B cell (primary cell): ENCODE measurements at regions not wholly inside any gene's neighbourhood (a gene's known extent, or its start where the extent isn't known, plus 50 kb on each side); places are given as distances from the start of the nearest gene placed in this dataset.

Experiments used
- ATAC-seq: fragments of 200-7000 bp; cut with Tn5 transposase; one replicate; pipeline ENCODE4 v1.10.0; 2021; ENCODE audit warnings: low read depth, mild to moderate bottlenecking, moderate number of reproducible peaks, moderate library complexity
- CTCF ChIA-PET: fragments of 350-600 bp; sonication (Branson Sonifier 250); formaldehyde crosslinking; loops from one replicate; lab custom pipeline; 2021; ENCODE audit warnings: antibody characterized with exemption, inconsistent platforms; lab: Charles Lee
- POLR2A ChIA-PET: fragments of 350-600 bp; sonication (Branson Sonifier 250); formaldehyde crosslinking; loops from one replicate; lab custom pipeline; 2021; ENCODE audit warnings: antibody characterized with exemption; lab: Charles Lee
- DNase-seq: peaks from one replicate; pipeline ENCODE4 v3.0.0; 2013
- H2AFZ ChIP-seq: 2 replicates; pipeline ENCODE4 v1.6.1; 2012; ENCODE audit warnings: mild to moderate bottlenecking, low read depth, low read length; ENCODE audit not compliant: insufficient read depth, poor library complexity, severe bottlenecking
- H3K27ac ChIP-seq, 2 donors: 1 replicate in 1 of 2; 2 replicates in 1 of 2; pipeline ENCODE4 v1.5.1; 2012 to 2013; ENCODE audit warnings: low read length in 2 of 2, mild to moderate bottlenecking in 2 of 2, moderate library complexity in 1 of 2
- H3K27me3 ChIP-seq, 4 experiments: fragments of 200-600 bp in 1 of 4; sonication (generic) in 1 of 4; replicated peaks in 1 of 4; 1 replicate in 2 of 4; 2 replicates in 2 of 4; pipeline versions ENCODE4 v1.6.1 to v1.7.0; 2013 to 2016; ENCODE audit warnings: low read length in 3 of 4, mild to moderate bottlenecking in 2 of 4, mixed read lengths in 1 of 4, moderate library complexity in 1 of 4; ENCODE audit not compliant: insufficient read depth in 4 of 4, control insufficient read depth in 3 of 4; ENCODE audit errors: control extremely low read depth in 1 of 4
- H3K36me3 ChIP-seq, 2 experiments: replicated peaks in 1 of 2; 1 replicate in 1 of 2; 2 replicates in 1 of 2; pipeline versions ENCODE4 v1.6.1 to v1.7.1; 2013; ENCODE audit warnings: low read length in 1 of 2; ENCODE audit not compliant: insufficient read depth in 2 of 2, control insufficient read depth in 1 of 2; ENCODE audit errors: control extremely low read depth in 1 of 2, extremely low read depth in 1 of 2
- H3K4me1 ChIP-seq, 2 donors: fragments of 200-600 bp in 1 of 2; sonication (generic) in 1 of 2; 1 replicate in 1 of 2; 2 replicates in 1 of 2; pipeline versions ENCODE4 v1.5.1 to v1.6.1; 2013 to 2017; ENCODE audit warnings: low read length in 2 of 2; ENCODE audit not compliant: control insufficient read depth in 2 of 2, insufficient read depth in 2 of 2
- H3K4me2 ChIP-seq: replicated peaks from 2 replicates; pipeline ENCODE3; 2012; ENCODE audit warnings: mild to moderate bottlenecking, low read depth, low read length; ENCODE audit not compliant: poor library complexity, severe bottlenecking
- H3K4me3 ChIP-seq, 5 experiments: fragments of 200-600 bp in 1 of 5; sonication (generic) in 1 of 5; 1 replicate in 3 of 5; 2 replicates in 2 of 5; pipeline versions ENCODE4 v1.5.1 to v1.7.0; 2011 to 2016; ENCODE audit warnings: low read length in 4 of 5, mild to moderate bottlenecking in 4 of 5, low read depth in 2 of 5, control low read depth in 1 of 5, moderate library complexity in 1 of 5; ENCODE audit not compliant: insufficient read depth in 1 of 5; ENCODE audit errors: control extremely low read depth in 1 of 5, extremely low read depth in 1 of 5
- H3K79me2 ChIP-seq: fragments of 200-600 bp; sonication (generic); one replicate; pipeline ENCODE4 v1.6.0; 2016; ENCODE audit warnings: low read length; ENCODE audit not compliant: control insufficient read depth, insufficient read depth
- H3K9ac ChIP-seq: fragments of 200-600 bp; sonication (generic); 2 replicates; pipeline ENCODE4 v1.6.1; 2017; ENCODE audit warnings: mild to moderate bottlenecking, low read length, moderate library complexity
- H3K9me3 ChIP-seq, 3 donors: one replicate each; pipeline versions ENCODE4 v1.6.1 to v1.7.1; 2013; ENCODE audit warnings: low read length in 2 of 3; ENCODE audit not compliant: control insufficient read depth in 2 of 3, insufficient read depth in 1 of 3; ENCODE audit errors: control extremely low read depth in 1 of 3
- H4K20me1 ChIP-seq: 2 replicates; pipeline ENCODE4 v1.6.0; 2012; ENCODE audit warnings: mild to moderate bottlenecking, low read length; ENCODE audit not compliant: insufficient read depth, control insufficient read depth, poor library complexity, severe bottlenecking
- H3K27ac Mint-ChIP-seq: one replicate; pipeline ENCODE4 v1.8.0; 2021; ENCODE audit warnings: mixed read lengths
- H3K27me3 Mint-ChIP-seq: one replicate; pipeline ENCODE4 v1.8.0; 2021; ENCODE audit warnings: mixed read lengths
- H3K4me1 Mint-ChIP-seq: one replicate; pipeline ENCODE4 v1.8.0; 2021; ENCODE audit warnings: mixed read lengths
- H3K4me3 Mint-ChIP-seq: one replicate; pipeline ENCODE4 v1.8.0; 2021; ENCODE audit warnings: mixed read lengths
- H3K9me3 Mint-ChIP-seq: one replicate; pipeline ENCODE4 v1.8.0; 2022; ENCODE audit warnings: mixed read lengths; ENCODE audit not compliant: insufficient read depth
- EZH2 ChIP-seq: IDR thresholded peaks from 2 replicates; pipeline ENCODE4 v1.6.1; 2012; ENCODE audit warnings: borderline replicate concordance, low read depth, mild to moderate bottlenecking, moderate library complexity, low read length; ENCODE audit not compliant: insufficient read depth, poor library complexity, severe bottlenecking
- WGBS: methylation state at CpG from one replicate; pipeline ENCODE4 v1.1.5; 2013; ENCODE audit warnings: missing lambda C conversion rate; ENCODE audit not compliant: insufficient coverage; 5-methylcytosine and 5-hydroxymethylcytosine counted together
- intact Hi-C: fragments of 100-400 bp; cut with micrococcal nuclease; formaldehyde crosslinking; loops from one replicate; pipeline ENCODE4 v1.10.0; 2022
- TF ChIP-seq, protein P1 (sequence below): fragments of 200-600 bp; IDR thresholded peaks from one replicate; pipeline ENCODE4 v1.8.0; 2022; ENCODE audit warnings: antibody characterized with exemption, mild to moderate bottlenecking

GRCh38 chr20:39136798-39137197 lies 174.7 kb downstream of the DHX35 start:
- Histone ChIP-seq H4K20me1 (no peaks in the 10 kb centered on the region), H3K9me3 (no peaks in the 10 kb centered on the region), H3K9ac (no peak overlapping the region), H3K4me3 (no peak overlapping the region), H3K79me2 (no peaks in the 10 kb centered on the region), H3K36me3 (no peaks in the 10 kb centered on the region), H3K4me1 (no peaks in the 10 kb centered on the region), H3K27me3 (peaks cover 0 to 4% (median 0%) of the 10 kb centered on the region in 4 experiments), H3K4me2 (no peak overlapping the region), H2AFZ (no peak overlapping the region), H3K27ac (no peak overlapping the region)
- H3K4me1 Mint-ChIP-seq: no peaks in the 10 kb centered on the region
- ChIA-PET POLR2A (no interaction called here), CTCF (no interaction called here)
- DNase-seq (no peak), ATAC-seq (no peak)
- no peaks in the 10 kb centered on the region for H3K9me3 Mint-ChIP-seq
- no peak overlapping the region for H3K27ac Mint-ChIP-seq
- intact Hi-C loops: no loop called here
- TF ChIP-seq EZH2: no peak
- TF ChIP-seq, protein P1, sequence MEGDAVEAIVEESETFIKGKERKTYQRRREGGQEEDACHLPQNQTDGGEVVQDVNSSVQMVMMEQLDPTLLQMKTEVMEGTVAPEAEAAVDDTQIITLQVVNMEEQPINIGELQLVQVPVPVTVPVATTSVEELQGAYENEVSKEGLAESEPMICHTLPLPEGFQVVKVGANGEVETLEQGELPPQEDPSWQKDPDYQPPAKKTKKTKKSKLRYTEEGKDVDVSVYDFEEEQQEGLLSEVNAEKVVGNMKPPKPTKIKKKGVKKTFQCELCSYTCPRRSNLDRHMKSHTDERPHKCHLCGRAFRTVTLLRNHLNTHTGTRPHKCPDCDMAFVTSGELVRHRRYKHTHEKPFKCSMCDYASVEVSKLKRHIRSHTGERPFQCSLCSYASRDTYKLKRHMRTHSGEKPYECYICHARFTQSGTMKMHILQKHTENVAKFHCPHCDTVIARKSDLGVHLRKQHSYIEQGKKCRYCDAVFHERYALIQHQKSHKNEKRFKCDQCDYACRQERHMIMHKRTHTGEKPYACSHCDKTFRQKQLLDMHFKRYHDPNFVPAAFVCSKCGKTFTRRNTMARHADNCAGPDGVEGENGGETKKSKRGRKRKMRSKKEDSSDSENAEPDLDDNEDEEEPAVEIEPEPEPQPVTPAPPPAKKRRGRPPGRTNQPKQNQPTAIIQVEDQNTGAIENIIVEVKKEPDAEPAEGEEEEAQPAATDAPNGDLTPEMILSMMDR: no peak
- H3K4me3 Mint-ChIP-seq: no peak overlapping the region
- peaks cover 21% of the 10 kb centered on the region for H3K27me3 Mint-ChIP-seq
- 88% methylated on average over 1 of the region's 6 CpGs for WGBS

DNA sequence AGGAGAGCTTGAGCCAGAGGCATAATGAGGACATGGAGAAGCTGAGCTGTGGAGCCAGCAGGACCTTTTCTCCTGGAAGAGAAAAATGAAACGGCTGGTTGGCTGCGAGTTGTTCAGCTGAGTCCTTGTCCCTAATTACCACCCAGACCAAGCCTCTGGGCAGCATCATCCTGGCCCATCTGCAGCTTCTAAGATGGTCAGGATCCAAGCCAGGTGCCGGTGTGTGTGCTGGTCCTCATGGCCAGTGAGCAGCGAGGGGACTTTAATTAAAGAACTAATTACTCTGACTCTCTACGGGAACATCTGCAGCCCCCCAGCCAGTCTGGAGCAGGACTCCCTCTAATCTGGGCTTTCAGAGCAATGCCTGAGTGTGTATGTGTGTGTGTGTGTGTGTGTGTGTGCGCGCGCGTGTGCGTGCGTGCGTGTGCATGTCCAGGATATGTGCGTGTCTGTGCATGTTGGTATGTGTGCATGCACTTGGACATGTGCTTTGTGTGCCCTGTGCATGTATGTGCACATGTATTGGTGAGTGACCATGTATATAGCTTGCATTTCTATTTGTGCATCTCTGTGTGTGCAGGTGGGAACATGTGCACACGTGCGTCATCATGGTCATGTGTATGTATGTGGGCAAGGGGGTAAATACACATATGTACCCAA lies 173.9 kb downstream of the DHX35 start:
- WGBS: 86% methylated on average over 15 of the region's 15 CpGs
- intact Hi-C loops: no loop called here
- Histone ChIP-seq H3K9ac (no peak overlapping the region), H3K27ac (no peak overlapping the region), H3K4me3 (no peak overlapping the region), H3K4me2 (no peak overlapping the region), H3K27me3 (peaks cover 0 to 4% (median 0%) of the 10 kb centered on the region in 4 experiments), H4K20me1 (no peaks in the 10 kb centered on the region), H3K9me3 (no peaks in the 10 kb centered on the region), H3K79me2 (no peaks in the 10 kb centered on the region), H2AFZ (no peak overlapping the region), H3K36me3 (no peaks in the 10 kb centered on the region), H3K4me1 (no peaks in the 10 kb centered on the region)
- ChIA-PET POLR2A (no interaction called here), CTCF (interaction anchor here (0.7 kb wide), 1 partner anchor 68 kb away, joined by 3 read pairs; no protein-coding TSS in a partner anchor)
- Mint-ChIP-seq H3K9me3 (no peaks in the 10 kb centered on the region), H3K27me3 (peaks cover 21% of the 10 kb centered on the region), H3K4me1 (no peaks in the 10 kb centered on the region), H3K4me3 (no peak overlapping the region), H3K27ac (no peak overlapping the region)
- ATAC-seq (no peak), DNase-seq (no peak)
- no peak for TF ChIP-seq EZH2
- TF ChIP-seq, protein P1: no peak
